Brain microvascular endothelial cell (primary cell): ENCODE measurements at regions not wholly inside any gene's neighbourhood (a gene's known extent, or its start where the extent isn't known, plus 50 kb on each side); places are given as distances from the start of the nearest gene placed in this dataset.

Experiments
- DNase-seq: peaks from one replicate; pipeline ENCODE4 v3.0.0-alpha.2; 2020
- H3K27ac ChIP-seq: fragments of 250-450 bp; sonication (Bioruptor Pico); 2 replicates; pipeline ENCODE4 v1.5.1; 2020; ENCODE audit warnings: mild to moderate bottlenecking, moderate library complexity
- H3K27me3 ChIP-seq: fragments of 250-450 bp; sonication (Bioruptor Pico); replicated peaks from 2 replicates; pipeline ENCODE4 v1.5.1; 2020; ENCODE audit warnings: mild to moderate bottlenecking
- H3K36me3 ChIP-seq: fragments of 250-450 bp; sonication (Bioruptor Pico); replicated peaks from 2 replicates; pipeline ENCODE4 v1.5.1; 2020; ENCODE audit warnings: mild to moderate bottlenecking
- H3K4me3 ChIP-seq: 2 replicates; pipeline ENCODE4 v1.5.1; 2011; ENCODE audit warnings: low read depth, mild to moderate bottlenecking, control low read depth, low read length, moderate library complexity
- in situ Hi-C: cut with HindIII; loops from 2 replicates; pipeline ENCODE4 v1.10.0; 2017; ENCODE audit warnings: low sequenced_read_pairs, low pct_ligation_motif_present
- TF ChIP-seq, protein P1 (sequence below): IDR thresholded peaks from 2 replicates; pipeline ENCODE4 v1.5.1; 2011; ENCODE audit warnings: low read depth, mild to moderate bottlenecking, moderate library complexity, low read length, control low read depth, inconsistent platforms; ENCODE audit errors: missing control alignments

DNA sequence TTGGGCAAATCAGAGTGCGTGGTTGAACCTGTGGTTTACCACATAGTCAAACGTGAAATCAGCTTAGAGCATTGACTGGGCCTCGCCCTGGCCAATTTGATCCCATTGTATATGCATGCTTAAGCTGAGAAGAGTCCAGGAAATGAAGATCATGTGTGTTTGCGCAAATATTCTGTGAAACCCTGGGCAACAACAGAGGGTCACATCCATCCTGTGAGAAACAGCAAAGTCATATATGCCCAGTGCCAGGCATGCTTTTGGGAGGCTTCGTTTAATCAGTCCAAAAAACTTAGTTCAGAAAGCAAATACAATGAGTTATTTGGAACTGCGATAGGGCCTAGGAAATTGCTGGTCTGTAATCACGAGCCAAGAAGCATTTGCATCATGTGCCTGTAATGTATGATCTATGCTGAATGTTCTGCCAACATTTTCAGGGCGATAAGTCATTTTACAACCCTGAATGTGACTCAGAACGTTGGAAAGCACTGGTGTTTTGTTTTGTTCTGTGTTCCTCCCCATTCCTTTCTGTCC lies 412.1 kb upstream of the CELF2 start:
- peak; percentile 76 for DNase-seq
- no peak overlapping the region for H3K27ac ChIP-seq
- in situ Hi-C loops, result no loop called here
- H3K36me3 ChIP-seq, result no peaks in the 10 kb centered on the region
- TF ChIP-seq, protein P1, sequence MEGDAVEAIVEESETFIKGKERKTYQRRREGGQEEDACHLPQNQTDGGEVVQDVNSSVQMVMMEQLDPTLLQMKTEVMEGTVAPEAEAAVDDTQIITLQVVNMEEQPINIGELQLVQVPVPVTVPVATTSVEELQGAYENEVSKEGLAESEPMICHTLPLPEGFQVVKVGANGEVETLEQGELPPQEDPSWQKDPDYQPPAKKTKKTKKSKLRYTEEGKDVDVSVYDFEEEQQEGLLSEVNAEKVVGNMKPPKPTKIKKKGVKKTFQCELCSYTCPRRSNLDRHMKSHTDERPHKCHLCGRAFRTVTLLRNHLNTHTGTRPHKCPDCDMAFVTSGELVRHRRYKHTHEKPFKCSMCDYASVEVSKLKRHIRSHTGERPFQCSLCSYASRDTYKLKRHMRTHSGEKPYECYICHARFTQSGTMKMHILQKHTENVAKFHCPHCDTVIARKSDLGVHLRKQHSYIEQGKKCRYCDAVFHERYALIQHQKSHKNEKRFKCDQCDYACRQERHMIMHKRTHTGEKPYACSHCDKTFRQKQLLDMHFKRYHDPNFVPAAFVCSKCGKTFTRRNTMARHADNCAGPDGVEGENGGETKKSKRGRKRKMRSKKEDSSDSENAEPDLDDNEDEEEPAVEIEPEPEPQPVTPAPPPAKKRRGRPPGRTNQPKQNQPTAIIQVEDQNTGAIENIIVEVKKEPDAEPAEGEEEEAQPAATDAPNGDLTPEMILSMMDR, result no peak
- no peak overlapping the region for H3K4me3 ChIP-seq
- H3K27me3 ChIP-seq, result no peaks in the 10 kb centered on the region

DNA sequence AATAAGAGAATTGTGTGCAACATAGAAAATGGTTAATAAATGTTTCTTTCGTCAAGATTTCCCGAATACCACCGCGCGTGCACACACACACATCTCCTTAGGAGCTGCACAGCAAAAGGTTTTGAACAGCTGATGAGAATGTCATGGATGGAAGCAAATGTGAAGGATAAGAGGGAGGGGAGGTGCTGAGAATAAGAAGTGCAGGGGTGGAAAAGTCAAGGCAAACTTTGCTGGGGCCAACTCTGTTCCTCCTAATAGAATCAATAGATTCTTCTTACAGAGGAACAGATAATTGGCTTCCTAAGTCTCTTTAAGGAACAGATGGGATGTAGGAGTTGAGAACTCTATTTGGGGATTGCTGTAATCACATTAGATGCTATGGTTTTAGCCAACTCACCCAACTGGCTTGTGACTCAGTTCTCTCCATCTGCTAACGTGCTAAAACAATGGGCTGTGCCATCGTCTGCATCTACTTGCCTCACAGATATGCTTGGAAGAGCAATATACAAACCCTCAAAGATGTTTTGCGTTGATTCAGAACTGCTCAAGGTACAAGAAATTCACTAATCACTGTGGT lies 408.2 kb upstream of the CELF2 start:
- Histone ChIP-seq H3K27me3 (no peaks in the 10 kb centered on the region), H3K36me3 (no peaks in the 10 kb centered on the region), H3K27ac (no peak overlapping the region), H3K4me3 (no peak overlapping the region)
- TF ChIP-seq, protein P1, result no peak
- DNase-seq, result no peak
- in situ Hi-C loops, result no loop called here

DNA sequence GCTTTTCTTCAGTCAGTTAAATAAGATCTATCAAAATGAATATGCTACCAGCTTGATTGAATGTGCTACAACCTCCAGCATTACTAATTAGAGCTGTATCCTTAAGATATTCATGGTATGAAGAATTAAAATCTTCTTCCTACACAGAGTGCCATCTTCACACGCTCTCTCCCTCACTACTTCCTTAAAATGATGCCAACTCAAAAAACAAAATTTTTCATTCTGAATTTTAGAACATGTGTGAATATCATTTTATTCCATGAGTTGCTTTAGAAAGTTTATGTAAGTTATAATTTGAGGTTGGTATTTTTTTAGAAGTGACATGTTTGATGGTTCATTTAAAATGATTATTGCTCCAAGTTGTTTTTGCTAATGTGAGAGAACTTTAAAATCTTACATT lies 407.5 kb upstream of the CELF2 start:
- in situ Hi-C loops, result no loop called here
- H3K4me3 ChIP-seq, result no peak overlapping the region
- H3K36me3 ChIP-seq, result no peaks in the 10 kb centered on the region
- no peak overlapping the region for H3K27ac ChIP-seq
- H3K27me3 ChIP-seq, result no peaks in the 10 kb centered on the region
- DNase-seq, result no peak
- TF ChIP-seq, protein P1, result no peak

DNA sequence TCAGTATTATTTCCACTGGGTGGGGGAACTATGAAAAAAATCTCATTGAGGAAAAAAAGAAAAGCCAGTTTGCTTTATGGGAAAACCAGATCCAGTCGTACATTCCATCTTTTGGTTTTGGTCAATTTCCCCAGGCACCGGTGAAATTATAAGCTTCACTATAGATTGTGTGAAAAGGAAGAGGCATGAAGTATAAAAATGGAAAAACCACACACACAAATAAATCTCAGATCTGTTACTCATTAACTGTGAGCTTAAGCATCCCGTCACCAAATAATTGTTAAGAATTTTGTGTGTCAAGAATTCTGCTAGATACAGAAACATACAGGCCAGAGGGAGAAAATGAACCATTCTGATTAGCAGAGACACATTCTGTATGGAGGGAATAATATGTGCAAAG lies 405.5 kb upstream of the CELF2 start:
- no peak for DNase-seq
- Histone ChIP-seq H3K4me3 (no peak overlapping the region), H3K27me3 (no peaks in the 10 kb centered on the region), H3K27ac (no peak overlapping the region), H3K36me3 (no peaks in the 10 kb centered on the region)
- TF ChIP-seq, protein P1, result no peak
- in situ Hi-C loops, result no loop called here

DNA sequence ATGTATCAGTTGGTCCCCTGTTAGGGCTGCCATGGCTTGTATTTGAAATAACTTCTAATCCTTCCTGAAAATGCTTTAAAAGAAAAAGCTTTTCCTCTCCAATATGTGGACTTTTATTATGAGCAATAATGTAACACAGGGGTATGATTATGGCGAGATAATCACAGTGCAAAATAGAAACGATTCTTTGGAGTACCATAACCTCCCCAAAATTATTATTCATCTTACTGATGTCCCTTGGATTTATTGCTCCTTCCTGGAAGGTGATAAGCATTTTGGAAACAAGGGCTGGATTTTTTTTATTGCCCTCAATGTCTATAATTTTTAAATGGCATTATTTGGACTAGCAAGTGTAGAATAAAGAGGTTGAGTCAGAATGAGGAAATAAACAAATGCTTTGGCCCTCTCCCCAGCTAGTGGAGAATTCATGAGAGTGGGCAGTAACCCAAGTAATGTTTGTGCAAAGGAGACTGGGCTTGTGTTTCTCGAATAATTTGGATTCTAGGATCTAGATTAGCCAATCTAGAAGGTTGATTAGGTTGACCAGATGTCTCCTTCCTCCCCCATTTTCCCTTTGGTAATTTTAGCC lies 403.9 kb upstream of the CELF2 start:
- Histone ChIP-seq H3K36me3 (no peaks in the 10 kb centered on the region), H3K27ac (no peak overlapping the region), H3K27me3 (no peaks in the 10 kb centered on the region), H3K4me3 (no peak overlapping the region)
- no peak for DNase-seq
- TF ChIP-seq, protein P1, result no peak
- in situ Hi-C loops, result no loop called here

DNA sequence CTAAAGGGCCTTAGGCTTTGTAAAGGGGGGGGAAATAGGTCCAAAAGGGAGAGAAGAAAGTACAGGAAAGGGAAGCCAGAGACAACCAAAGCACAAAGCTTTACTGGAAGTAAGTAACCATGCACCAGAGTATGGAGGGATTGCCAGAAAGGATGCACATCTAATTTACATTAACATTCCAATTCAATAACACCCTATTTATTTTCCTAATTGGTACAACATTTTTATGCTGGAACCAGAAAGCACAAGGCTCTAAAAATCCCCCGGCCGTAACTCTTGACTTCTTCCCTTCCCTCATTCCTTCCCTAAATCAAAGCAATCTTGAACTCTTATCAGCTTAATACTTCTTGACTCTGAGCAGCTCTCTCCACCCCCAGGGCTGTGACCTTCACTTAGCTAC lies 400.0 kb upstream of the CELF2 start:
- in situ Hi-C loops, result no loop called here
- no peak overlapping the region for H3K4me3 ChIP-seq
- H3K27ac ChIP-seq, result no peak overlapping the region
- DNase-seq, result no peak
- no peaks in the 10 kb centered on the region for H3K27me3 ChIP-seq
- no peaks in the 10 kb centered on the region for H3K36me3 ChIP-seq
- TF ChIP-seq, protein P1, result no peak
